Fibroblast of lung (primary cell): ENCODE measurements at regions not wholly inside any gene's neighbourhood (a gene's known extent, or its start where the extent isn't known, plus 50 kb on each side); places are given as distances from the start of the nearest gene placed in this dataset.

Source experiments
- CTCF ChIP-seq, 2 donors: IDR thresholded peaks in 1 of 2; conservative IDR thresholded peaks in 1 of 2; 1 replicate in 1 of 2; 2 replicates in 1 of 2; pipeline ENCODE4 v1.5.1; 2011 to 2012; ENCODE audit warnings: low read length in 2 of 2, control low read depth in 1 of 2, inconsistent platforms in 1 of 2, low read depth in 1 of 2, mild to moderate bottlenecking in 1 of 2
- EZH2 ChIP-seq: IDR thresholded peaks from 2 replicates; pipeline ENCODE4 v1.5.1; 2012; ENCODE audit warnings: low read length, control low read depth, mild to moderate bottlenecking; ENCODE audit errors: missing control alignments

GRCh38 chr2:151097895-151098294 lies 163.8 kb downstream of the RBM43 start:
- TF ChIP-seq EZH2 (no peak), CTCF (conservative IDR thresholded peaks at IDR 0.05 in 1 of 2, IDR thresholded peaks at IDR 0.05 in 1 of 2; ENCODE audit: low read depth in 1 of 2, low read length in 2 of 2) (no peak)
